Liver (tissue), 8 donors: ENCODE measurements at regions not wholly inside any gene's neighbourhood (a gene's known extent, or its start where the extent isn't known, plus 50 kb on each side); places are given as distances from the start of the nearest gene placed in this dataset.

Experiments
- DNase-seq: peaks from one replicate; pipeline ENCODE4 v3.0.0-alpha.2; 2017; ENCODE audit warnings: low spot score
- H3K27ac ChIP-seq, 2 donors: one replicate each; pipeline ENCODE4 v1.7.0; 2013; ENCODE audit warnings: inconsistent platforms in 2 of 2, low read length in 2 of 2, control low read depth in 1 of 2, low read depth in 1 of 2, mild to moderate bottlenecking in 1 of 2
- H3K27me3 ChIP-seq, 4 donors: one replicate each; pipeline versions ENCODE4 v1.6.1 to v1.7.0; 2013; ENCODE audit warnings: low read length in 3 of 4, inconsistent platforms in 1 of 4, mild to moderate bottlenecking in 1 of 4, moderate library complexity in 1 of 4; ENCODE audit not compliant: control insufficient read depth in 4 of 4, insufficient read depth in 4 of 4
- H3K36me3 ChIP-seq, 4 donors: one replicate each; pipeline versions ENCODE4 v1.6.1 to v1.7.0; 2013; ENCODE audit warnings: low read length in 3 of 4, mild to moderate bottlenecking in 3 of 4, low read depth in 1 of 4, moderate library complexity in 1 of 4; ENCODE audit not compliant: control insufficient read depth in 4 of 4, insufficient read depth in 3 of 4
- H3K4me1 ChIP-seq, 4 donors: one replicate each; pipeline versions ENCODE4 v1.6.1 to v1.7.0; 2013; ENCODE audit warnings: low read length in 3 of 4, mild to moderate bottlenecking in 3 of 4, moderate library complexity in 1 of 4; ENCODE audit not compliant: control insufficient read depth in 4 of 4, insufficient read depth in 4 of 4
- H3K4me3 ChIP-seq, 3 donors: one replicate each; pipeline versions ENCODE4 v1.6.1 to v1.7.0; 2013; ENCODE audit warnings: low read length in 3 of 3, control low read depth in 1 of 3, low read depth in 1 of 3, mild to moderate bottlenecking in 1 of 3
- H3K9ac ChIP-seq, 2 donors: one replicate each; pipeline ENCODE4 v1.7.0; 2013; ENCODE audit warnings: low read length in 2 of 2, mild to moderate bottlenecking in 2 of 2, moderate library complexity in 2 of 2, control low read depth in 1 of 2, low read depth in 1 of 2
- H3K9me3 ChIP-seq, 4 donors: one replicate each; pipeline versions ENCODE4 v1.6.1 to v1.7.0; 2013; ENCODE audit warnings: low read length in 3 of 4; ENCODE audit not compliant: control insufficient read depth in 4 of 4
- EGR1 ChIP-seq, 2 donors: IDR thresholded peaks; 2 replicates each; pipeline ENCODE4 v1.6.1; 2016 to 2018; ENCODE audit warnings: antibody characterized with exemption in 2 of 2, low read depth in 2 of 2
- FOXA1 ChIP-seq: IDR thresholded peaks from 2 replicates; pipeline ENCODE4 v1.6.1; 2016; ENCODE audit warnings: antibody characterized with exemption
- FOXA2 ChIP-seq: IDR thresholded peaks from 2 replicates; pipeline ENCODE4 v1.6.1; 2016; ENCODE audit warnings: antibody characterized with exemption
- GABPA ChIP-seq, 2 donors: IDR thresholded peaks in 1 of 2; conservative IDR thresholded peaks in 1 of 2; 2 replicates each; pipeline ENCODE4 v1.6.1; 2016; ENCODE audit warnings: antibody characterized with exemption in 2 of 2, mild to moderate bottlenecking in 1 of 2, moderate library complexity in 1 of 2
- HNF4A ChIP-seq, 2 donors: conservative IDR thresholded peaks; 2 replicates each; pipeline ENCODE4 v1.6.1; 2016; ENCODE audit warnings: antibody characterized with exemption in 2 of 2, mild to moderate bottlenecking in 2 of 2
- HNF4G ChIP-seq: IDR thresholded peaks from 2 replicates; pipeline ENCODE4 v1.6.1; 2016; ENCODE audit warnings: antibody characterized with exemption
- JUND ChIP-seq, 2 donors: IDR thresholded peaks; 2 replicates each; pipeline ENCODE4 v1.6.1; 2016; ENCODE audit warnings: antibody characterized with exemption in 2 of 2
- NR2F2 ChIP-seq: IDR thresholded peaks from 2 replicates; pipeline ENCODE4 v1.6.1; 2016; ENCODE audit warnings: antibody characterized with exemption
- RAD21 ChIP-seq, 2 donors: IDR thresholded peaks; 2 replicates each; pipeline ENCODE4 v1.6.1; 2016; ENCODE audit warnings: antibody characterized with exemption in 2 of 2, mild to moderate bottlenecking in 2 of 2
- RXRA ChIP-seq, 2 donors: IDR thresholded peaks; 2 replicates each; pipeline ENCODE4 v1.6.1; 2017 to 2018; ENCODE audit warnings: antibody characterized with exemption in 2 of 2, mild to moderate bottlenecking in 1 of 2
- SP1 ChIP-seq: IDR thresholded peaks from 2 replicates; pipeline ENCODE4 v1.6.1; 2018; ENCODE audit warnings: antibody characterized with exemption, mild to moderate bottlenecking
- TAF1 ChIP-seq: conservative IDR thresholded peaks from 2 replicates; pipeline ENCODE4 v1.6.1; 2016; ENCODE audit warnings: antibody characterized with exemption, mild to moderate bottlenecking
- YY1 ChIP-seq: IDR thresholded peaks from 2 replicates; pipeline ENCODE4 v1.6.1; 2016; ENCODE audit warnings: antibody characterized with exemption, mild to moderate bottlenecking
- WGBS: extraction: QIAGEN DNeasy Blood & Tissue Kit; methylation state at CpG from one replicate; pipeline ENCODE4 v1.1.7; 2013; 5-methylcytosine and 5-hydroxymethylcytosine counted together
- TF ChIP-seq, protein P1 (sequence below): fragments of 150-350 bp; IDR thresholded peaks from 2 replicates; pipeline ENCODE4 v1.5.1; 2017; ENCODE audit warnings: improper control_type of control experiment, low read depth, low read length; ENCODE audit not compliant: missing input control
- TF ChIP-seq, protein P2 (sequence below): IDR thresholded peaks from 2 replicates; pipeline ENCODE4 v1.6.1; 2016; ENCODE audit warnings: antibody characterized with exemption
- TF ChIP-seq, protein P3 (sequence below): IDR thresholded peaks from 2 replicates; pipeline ENCODE4 v1.6.1; 2016; ENCODE audit warnings: antibody characterized with exemption
- TF ChIP-seq, protein P4 (sequence below): IDR thresholded peaks from 2 replicates; pipeline ENCODE4 v1.6.1; 2016; ENCODE audit warnings: antibody characterized with exemption
- TF ChIP-seq, protein P5 (sequence below): IDR thresholded peaks from 2 replicates; pipeline ENCODE4 v1.6.1; 2016; ENCODE audit warnings: antibody characterized with exemption, mild to moderate bottlenecking
- donor health status: healthy.
- donor health status: healthy.
- donor health status: healthy.
- donor health status: healthy.
- donor health status: healthy.

GRCh38 chrX:147679356-147680005, 232.2 kb upstream of the FMR1 start (continued):
- TF ChIP-seq, protein P1, sequence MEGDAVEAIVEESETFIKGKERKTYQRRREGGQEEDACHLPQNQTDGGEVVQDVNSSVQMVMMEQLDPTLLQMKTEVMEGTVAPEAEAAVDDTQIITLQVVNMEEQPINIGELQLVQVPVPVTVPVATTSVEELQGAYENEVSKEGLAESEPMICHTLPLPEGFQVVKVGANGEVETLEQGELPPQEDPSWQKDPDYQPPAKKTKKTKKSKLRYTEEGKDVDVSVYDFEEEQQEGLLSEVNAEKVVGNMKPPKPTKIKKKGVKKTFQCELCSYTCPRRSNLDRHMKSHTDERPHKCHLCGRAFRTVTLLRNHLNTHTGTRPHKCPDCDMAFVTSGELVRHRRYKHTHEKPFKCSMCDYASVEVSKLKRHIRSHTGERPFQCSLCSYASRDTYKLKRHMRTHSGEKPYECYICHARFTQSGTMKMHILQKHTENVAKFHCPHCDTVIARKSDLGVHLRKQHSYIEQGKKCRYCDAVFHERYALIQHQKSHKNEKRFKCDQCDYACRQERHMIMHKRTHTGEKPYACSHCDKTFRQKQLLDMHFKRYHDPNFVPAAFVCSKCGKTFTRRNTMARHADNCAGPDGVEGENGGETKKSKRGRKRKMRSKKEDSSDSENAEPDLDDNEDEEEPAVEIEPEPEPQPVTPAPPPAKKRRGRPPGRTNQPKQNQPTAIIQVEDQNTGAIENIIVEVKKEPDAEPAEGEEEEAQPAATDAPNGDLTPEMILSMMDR = no peak
- no peak for TF ChIP-seq TAF1
- TF ChIP-seq JUND (IDR thresholded peaks at IDR 0.05) = no peak
- no peak for TF ChIP-seq SP1
- no peak for TF ChIP-seq RAD21 (IDR thresholded peaks at IDR 0.05)
- no peak for TF ChIP-seq YY1
- TF ChIP-seq, protein P2, sequence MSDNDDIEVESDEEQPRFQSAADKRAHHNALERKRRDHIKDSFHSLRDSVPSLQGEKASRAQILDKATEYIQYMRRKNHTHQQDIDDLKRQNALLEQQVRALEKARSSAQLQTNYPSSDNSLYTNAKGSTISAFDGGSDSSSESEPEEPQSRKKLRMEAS = no peak

DNA sequence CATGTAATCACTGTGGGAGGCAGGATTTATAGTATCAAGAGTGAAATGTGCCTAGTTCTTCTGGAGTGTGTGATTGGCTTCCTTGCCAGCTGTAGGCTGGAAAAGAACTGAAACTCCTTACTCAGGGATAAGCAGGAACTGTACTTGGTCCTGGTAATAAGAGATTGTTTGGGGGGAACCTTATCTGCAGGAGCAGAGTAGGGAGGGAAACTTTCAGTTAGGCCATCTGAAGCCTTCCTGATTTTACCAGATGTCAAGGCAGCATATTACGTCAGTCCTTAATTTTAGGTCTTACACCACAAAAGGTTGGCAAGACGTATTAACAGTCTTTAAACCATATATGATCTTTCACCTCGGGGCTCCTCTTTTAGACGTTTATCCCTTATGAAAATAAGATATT, 231.5 kb upstream of the FMR1 start:
- no peak for DNase-seq
- TF ChIP-seq JUND (IDR thresholded peaks at IDR 0.05) (no peak), RXRA (IDR thresholded peaks at IDR 0.05) (no peak), EGR1 (IDR thresholded peaks at IDR 0.05; ENCODE audit: low read depth in 2 of 2) (no peak), HNF4A (conservative IDR thresholded peaks at IDR 0.05) (no peak), FOXA2 (no peak), GABPA (IDR thresholded peaks at IDR 0.05 in 1 of 2, conservative IDR thresholded peaks at IDR 0.05 in 1 of 2) (no peak), FOXA1 (no peak), NR2F2 (no peak), RAD21 (IDR thresholded peaks at IDR 0.05) (no peak), TAF1 (no peak), YY1 (no peak), HNF4G (no peak), SP1 (no peak)
- TF ChIP-seq, protein P3, sequence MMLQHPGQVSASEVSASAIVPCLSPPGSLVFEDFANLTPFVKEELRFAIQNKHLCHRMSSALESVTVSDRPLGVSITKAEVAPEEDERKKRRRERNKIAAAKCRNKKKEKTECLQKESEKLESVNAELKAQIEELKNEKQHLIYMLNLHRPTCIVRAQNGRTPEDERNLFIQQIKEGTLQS = no peak
- TF ChIP-seq, protein P4, sequence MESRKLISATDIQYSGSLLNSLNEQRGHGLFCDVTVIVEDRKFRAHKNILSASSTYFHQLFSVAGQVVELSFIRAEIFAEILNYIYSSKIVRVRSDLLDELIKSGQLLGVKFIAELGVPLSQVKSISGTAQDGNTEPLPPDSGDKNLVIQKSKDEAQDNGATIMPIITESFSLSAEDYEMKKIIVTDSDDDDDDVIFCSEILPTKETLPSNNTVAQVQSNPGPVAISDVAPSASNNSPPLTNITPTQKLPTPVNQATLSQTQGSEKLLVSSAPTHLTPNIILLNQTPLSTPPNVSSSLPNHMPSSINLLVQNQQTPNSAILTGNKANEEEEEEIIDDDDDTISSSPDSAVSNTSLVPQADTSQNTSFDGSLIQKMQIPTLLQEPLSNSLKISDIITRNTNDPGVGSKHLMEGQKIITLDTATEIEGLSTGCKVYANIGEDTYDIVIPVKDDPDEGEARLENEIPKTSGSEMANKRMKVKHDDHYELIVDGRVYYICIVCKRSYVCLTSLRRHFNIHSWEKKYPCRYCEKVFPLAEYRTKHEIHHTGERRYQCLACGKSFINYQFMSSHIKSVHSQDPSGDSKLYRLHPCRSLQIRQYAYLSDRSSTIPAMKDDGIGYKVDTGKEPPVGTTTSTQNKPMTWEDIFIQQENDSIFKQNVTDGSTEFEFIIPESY = no peak
- TF ChIP-seq, protein P1 = no peak
- TF ChIP-seq, protein P2 = no peak
- TF ChIP-seq, protein P5, sequence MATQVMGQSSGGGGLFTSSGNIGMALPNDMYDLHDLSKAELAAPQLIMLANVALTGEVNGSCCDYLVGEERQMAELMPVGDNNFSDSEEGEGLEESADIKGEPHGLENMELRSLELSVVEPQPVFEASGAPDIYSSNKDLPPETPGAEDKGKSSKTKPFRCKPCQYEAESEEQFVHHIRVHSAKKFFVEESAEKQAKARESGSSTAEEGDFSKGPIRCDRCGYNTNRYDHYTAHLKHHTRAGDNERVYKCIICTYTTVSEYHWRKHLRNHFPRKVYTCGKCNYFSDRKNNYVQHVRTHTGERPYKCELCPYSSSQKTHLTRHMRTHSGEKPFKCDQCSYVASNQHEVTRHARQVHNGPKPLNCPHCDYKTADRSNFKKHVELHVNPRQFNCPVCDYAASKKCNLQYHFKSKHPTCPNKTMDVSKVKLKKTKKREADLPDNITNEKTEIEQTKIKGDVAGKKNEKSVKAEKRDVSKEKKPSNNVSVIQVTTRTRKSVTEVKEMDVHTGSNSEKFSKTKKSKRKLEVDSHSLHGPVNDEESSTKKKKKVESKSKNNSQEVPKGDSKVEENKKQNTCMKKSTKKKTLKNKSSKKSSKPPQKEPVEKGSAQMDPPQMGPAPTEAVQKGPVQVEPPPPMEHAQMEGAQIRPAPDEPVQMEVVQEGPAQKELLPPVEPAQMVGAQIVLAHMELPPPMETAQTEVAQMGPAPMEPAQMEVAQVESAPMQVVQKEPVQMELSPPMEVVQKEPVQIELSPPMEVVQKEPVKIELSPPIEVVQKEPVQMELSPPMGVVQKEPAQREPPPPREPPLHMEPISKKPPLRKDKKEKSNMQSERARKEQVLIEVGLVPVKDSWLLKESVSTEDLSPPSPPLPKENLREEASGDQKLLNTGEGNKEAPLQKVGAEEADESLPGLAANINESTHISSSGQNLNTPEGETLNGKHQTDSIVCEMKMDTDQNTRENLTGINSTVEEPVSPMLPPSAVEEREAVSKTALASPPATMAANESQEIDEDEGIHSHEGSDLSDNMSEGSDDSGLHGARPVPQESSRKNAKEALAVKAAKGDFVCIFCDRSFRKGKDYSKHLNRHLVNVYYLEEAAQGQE = no peak
- H3K9me3 ChIP-seq = peaks cover 0 to 3% (median 0%) of the 10 kb centered on the region in 4 donors
- no peaks in the 10 kb centered on the region for H3K36me3 ChIP-seq
- H3K4me1 ChIP-seq = no peaks in the 10 kb centered on the region
- H3K27me3 ChIP-seq = no peaks in the 10 kb centered on the region
- no peak overlapping the region for H3K27ac ChIP-seq
- H3K9ac ChIP-seq = no peak overlapping the region
- 45% methylated on average over 4 of the region's 4 CpGs for WGBS
- H3K4me3 ChIP-seq = no peak overlapping the region
